Upper lobe of left lung (tissue), 6 donors: ENCODE measurements at regions not wholly inside any gene's neighbourhood (a gene's known extent, or its start where the extent isn't known, plus 50 kb on each side); places are given as distances from the start of the nearest gene placed in this dataset.
A peak's percentile ranks its signal among the peaks of the same experiment; 100 is the strongest.
"Not testable (repeated sequence)": the region's sequence is repeated elsewhere in the genome, so short reads cannot be mapped to it uniquely, and the experiment has no call there.

Source experiments
- ATAC-seq, 2 donors: fragments of 200-7000 bp; cut with Tn5 transposase; one replicate each; pipeline ENCODE4 v1.9.1; 2022; ENCODE audit warnings: mild to moderate bottlenecking in 2 of 2, moderate library complexity in 2 of 2; ENCODE audit not compliant: low FRiP score in 2 of 2
- DNase-seq, 2 donors: peaks; one replicate each; pipeline ENCODE4 v3.0.0-alpha.2; 2019 to 2020
- H3K27ac ChIP-seq, 4 donors: fragments of 200-600 bp; sonication (generic); one replicate each; pipeline ENCODE4 v1.5.1; 2016 to 2019
- H3K27me3 ChIP-seq, 4 donors: fragments of 200-600 bp; sonication (generic); one replicate each; pipeline ENCODE4 v1.5.1; 2017 to 2019
- H3K36me3 ChIP-seq, 4 donors: fragments of 200-600 bp; sonication (generic); one replicate each; pipeline ENCODE4 v1.5.1; 2016 to 2019
- H3K4me1 ChIP-seq, 4 donors: fragments of 200-600 bp; sonication (generic); one replicate each; pipeline ENCODE4 v1.5.1; 2018 to 2019
- H3K4me3 ChIP-seq, 4 donors: fragments of 200-600 bp; sonication (generic); one replicate each; pipeline ENCODE4 v1.5.1; 2017 to 2019; ENCODE audit warnings: mild to moderate bottlenecking in 2 of 4, moderate library complexity in 1 of 4
- H3K9me3 ChIP-seq, 4 donors: fragments of 200-600 bp; sonication (generic); one replicate each; pipeline ENCODE4 v1.5.1; 2018 to 2019
- EP300 ChIP-seq, 4 donors: sonication (generic); formaldehyde crosslinking; IDR thresholded peaks; one replicate each; pipeline ENCODE4 v1.5.1; 2017; ENCODE audit warnings: antibody characterized with exemption in 4 of 4, control low read depth in 2 of 4
- POLR2A ChIP-seq, 4 donors: fragments of 450-650 bp; IDR thresholded peaks; one replicate each; pipeline ENCODE4 v1.5.1; 2016 to 2017; ENCODE audit warnings: antibody characterized with exemption in 4 of 4, mild to moderate bottlenecking in 2 of 4
- POLR2AphosphoS5 ChIP-seq, 2 donors: sonication (generic); formaldehyde crosslinking; IDR thresholded peaks; one replicate each; pipeline ENCODE4 v1.5.1; 2017; ENCODE audit warnings: antibody characterized with exemption in 2 of 2
- WGBS, 2 donors: methylation state at CpG; one replicate each; pipeline ENCODE4 v1.1.5; 2017 to 2018; 5-methylcytosine and 5-hydroxymethylcytosine counted together
- TF ChIP-seq, protein P1 (sequence below), 6 experiments: fragments of 450-650 bp in 4 of 6; fragments of 200-600 bp in 2 of 6; sonication (generic) in 2 of 6; IDR thresholded peaks; one replicate each; pipeline ENCODE4 v1.5.1; 2016 to 2019; ENCODE audit warnings: antibody characterized with exemption in 6 of 6
- donor health status: DM: no; HTN: no; CAD: no; lungs with moderate emphysema.
- donor health status: DM: no; HTN: yes; CAD: no; lungs with severe emphysema.

DNA sequence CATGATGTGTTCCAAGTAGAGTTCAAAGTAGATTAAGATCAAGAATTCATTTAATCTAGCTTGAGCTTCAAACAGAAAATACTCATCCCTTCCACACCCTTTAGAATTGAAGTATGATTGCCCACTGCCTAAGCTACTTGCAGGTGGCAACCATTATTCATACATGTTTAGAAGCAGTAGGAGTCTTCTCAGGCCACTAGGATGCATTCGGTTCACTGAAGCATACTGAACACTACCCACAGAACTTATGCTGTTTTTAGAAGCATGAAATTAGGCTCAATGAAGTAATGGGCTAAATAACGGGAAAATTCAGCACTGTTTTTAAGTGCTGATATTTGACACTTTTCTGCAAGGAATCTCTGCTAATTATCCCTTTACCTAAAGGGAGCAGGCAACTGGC, 263.4 kb downstream of the DEPDC1B start:
- no peaks in the 10 kb centered on the region for H3K36me3 ChIP-seq
- H3K4me1 ChIP-seq, result no peaks in the 10 kb centered on the region
- H3K27me3 ChIP-seq, result no peaks in the 10 kb centered on the region
- 82 to 91% methylated on average over 2 of the region's 2 CpGs for WGBS, 2 donors
- DNase-seq (no peak), ATAC-seq (no peak)
- H3K27ac ChIP-seq, result no peak overlapping the region
- no peaks in the 10 kb centered on the region for H3K9me3 ChIP-seq
- TF ChIP-seq EP300 (IDR thresholded peaks at IDR 0.05), result no peak
- no peak for TF ChIP-seq POLR2AphosphoS5 (IDR thresholded peaks at IDR 0.05)
- TF ChIP-seq, protein P1, sequence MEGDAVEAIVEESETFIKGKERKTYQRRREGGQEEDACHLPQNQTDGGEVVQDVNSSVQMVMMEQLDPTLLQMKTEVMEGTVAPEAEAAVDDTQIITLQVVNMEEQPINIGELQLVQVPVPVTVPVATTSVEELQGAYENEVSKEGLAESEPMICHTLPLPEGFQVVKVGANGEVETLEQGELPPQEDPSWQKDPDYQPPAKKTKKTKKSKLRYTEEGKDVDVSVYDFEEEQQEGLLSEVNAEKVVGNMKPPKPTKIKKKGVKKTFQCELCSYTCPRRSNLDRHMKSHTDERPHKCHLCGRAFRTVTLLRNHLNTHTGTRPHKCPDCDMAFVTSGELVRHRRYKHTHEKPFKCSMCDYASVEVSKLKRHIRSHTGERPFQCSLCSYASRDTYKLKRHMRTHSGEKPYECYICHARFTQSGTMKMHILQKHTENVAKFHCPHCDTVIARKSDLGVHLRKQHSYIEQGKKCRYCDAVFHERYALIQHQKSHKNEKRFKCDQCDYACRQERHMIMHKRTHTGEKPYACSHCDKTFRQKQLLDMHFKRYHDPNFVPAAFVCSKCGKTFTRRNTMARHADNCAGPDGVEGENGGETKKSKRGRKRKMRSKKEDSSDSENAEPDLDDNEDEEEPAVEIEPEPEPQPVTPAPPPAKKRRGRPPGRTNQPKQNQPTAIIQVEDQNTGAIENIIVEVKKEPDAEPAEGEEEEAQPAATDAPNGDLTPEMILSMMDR (IDR thresholded peaks at IDR 0.05), result no peak
- TF ChIP-seq POLR2A (IDR thresholded peaks at IDR 0.05), result no peak
- H3K4me3 ChIP-seq, result no peak overlapping the region

DNA sequence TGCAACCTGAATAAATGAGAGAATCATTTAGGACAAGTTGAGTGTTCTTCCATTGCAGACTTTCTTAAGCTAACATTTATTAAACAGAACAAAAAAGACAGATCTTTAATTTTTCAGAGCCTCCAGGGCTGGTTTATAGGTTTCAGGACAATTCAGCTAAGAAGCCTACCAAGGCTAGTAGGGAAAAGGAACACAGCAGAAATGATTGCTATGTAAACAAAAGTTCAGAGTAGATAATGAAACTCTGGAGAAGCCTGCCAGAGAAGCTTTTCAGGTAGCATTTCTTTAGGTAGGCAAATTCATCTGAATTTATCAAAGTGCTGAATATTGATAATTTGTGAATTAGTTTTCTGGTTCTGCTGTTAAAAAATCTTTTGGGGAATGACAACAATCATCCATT, 264.2 kb downstream of the DEPDC1B start:
- ATAC-seq, result no peak
- no peak for TF ChIP-seq EP300 (IDR thresholded peaks at IDR 0.05)
- TF ChIP-seq, protein P1 (IDR thresholded peaks at IDR 0.05), result no peak
- no peak for TF ChIP-seq POLR2A (IDR thresholded peaks at IDR 0.05)
- TF ChIP-seq POLR2AphosphoS5 (IDR thresholded peaks at IDR 0.05), result no peak
- Histone ChIP-seq H3K27ac (no peak overlapping the region), H3K27me3 (no peaks in the 10 kb centered on the region), H3K36me3 (no peaks in the 10 kb centered on the region), H3K4me1 (no peaks in the 10 kb centered on the region), H3K9me3 (no peaks in the 10 kb centered on the region), H3K4me3 (no peak overlapping the region)
- DNase-seq, result no peak

DNA sequence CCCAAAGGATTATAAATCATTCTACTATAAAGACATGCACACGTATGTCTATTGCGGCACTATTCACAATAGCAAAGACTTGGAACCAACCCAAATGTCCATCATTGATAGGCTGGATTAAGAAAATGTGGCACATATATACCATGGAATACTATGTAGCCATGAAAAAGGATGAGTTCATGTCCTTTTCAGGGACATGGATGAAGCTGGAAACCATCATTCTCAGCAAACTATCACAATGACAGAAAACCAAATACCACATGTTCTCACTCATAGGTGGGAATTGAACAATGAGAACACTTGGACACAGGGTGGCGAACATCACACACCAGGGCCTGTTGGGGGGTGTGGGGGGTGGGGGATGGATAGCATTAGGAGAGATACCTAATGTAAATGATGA, 273.8 kb downstream of the DEPDC1B start:
- not testable (repeated sequence) for H3K36me3 ChIP-seq, H3K4me3 ChIP-seq, H3K27ac ChIP-seq, ATAC-seq, DNase-seq, H3K9me3 ChIP-seq, H3K4me1 ChIP-seq, H3K27me3 ChIP-seq
- WGBS, 2 donors, result 91 to 95% methylated on average over 3 of the region's 3 CpGs

DNA sequence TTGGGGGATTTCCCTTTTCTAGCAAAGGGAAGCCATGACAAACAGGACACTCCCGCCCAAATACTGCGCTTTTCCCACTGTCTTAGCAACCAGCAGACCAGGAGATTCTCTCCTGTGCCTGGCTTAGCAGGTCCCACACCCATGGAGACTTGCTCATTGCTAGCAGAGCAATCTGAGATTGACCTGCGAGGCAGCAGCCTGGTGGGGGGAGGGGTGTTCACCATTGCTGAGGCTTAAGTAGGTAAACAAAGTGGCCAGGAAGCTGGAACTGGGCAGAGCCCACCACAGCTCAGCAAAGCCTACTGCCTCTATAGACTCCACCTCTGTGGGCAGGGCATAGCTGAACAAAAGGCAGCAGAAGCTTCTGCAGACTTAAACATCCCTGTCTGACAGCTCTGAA, 279.2 kb downstream of the DEPDC1B start:
- not testable (repeated sequence) for ATAC-seq, H3K27ac ChIP-seq, H3K4me3 ChIP-seq, H3K9me3 ChIP-seq, DNase-seq, H3K36me3 ChIP-seq, H3K4me1 ChIP-seq, H3K27me3 ChIP-seq
- WGBS, 2 donors, result 88 to 93% methylated on average over 3 of the region's 3 CpGs

DNA sequence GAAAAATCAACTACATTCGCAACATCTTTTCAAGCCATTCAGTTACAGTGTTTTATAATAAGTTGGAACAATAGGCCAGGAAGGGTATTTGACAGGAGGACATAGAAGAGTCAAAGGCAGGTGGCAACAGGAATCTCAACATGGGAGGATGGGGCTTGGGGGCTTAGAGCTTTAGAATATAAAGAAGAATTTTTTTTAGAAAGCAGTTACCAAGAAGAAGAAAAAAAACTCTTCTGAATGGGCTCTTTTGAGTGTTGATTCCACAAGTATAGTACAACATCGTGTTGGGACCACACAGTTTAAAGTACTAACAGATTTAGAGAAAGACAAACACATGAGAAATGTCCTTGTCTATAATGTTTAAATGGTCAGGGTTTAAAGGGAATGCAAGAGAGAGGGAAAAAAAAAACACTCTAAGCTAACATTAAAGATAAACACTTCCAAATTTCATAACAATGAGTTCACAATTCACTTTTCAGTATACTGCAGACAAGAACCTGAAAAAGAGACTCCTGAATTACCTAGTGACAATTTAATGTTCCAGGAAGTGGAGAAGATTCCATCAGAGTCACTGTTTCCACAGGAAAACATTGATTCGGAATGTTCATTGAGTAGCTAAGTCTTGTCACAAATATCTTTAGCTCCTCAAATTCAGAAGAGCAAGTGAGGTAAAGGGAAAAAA, 282.3 kb downstream of the DEPDC1B start:
- TF ChIP-seq EP300 (IDR thresholded peaks at IDR 0.05) (no peak), POLR2AphosphoS5 (IDR thresholded peaks at IDR 0.05) (no peak), POLR2A (IDR thresholded peaks at IDR 0.05) (no peak)
- TF ChIP-seq, protein P1 (IDR thresholded peaks at IDR 0.05), result no peak
- ATAC-seq, result no peak
- no peaks in the 10 kb centered on the region for H3K27me3 ChIP-seq
- no peak for DNase-seq
- H3K9me3 ChIP-seq, result peaks cover 0 to 7% (median 2%) of the 10 kb centered on the region in 4 donors
- H3K4me3 ChIP-seq, result no peak overlapping the region
- no peaks in the 10 kb centered on the region for H3K4me1 ChIP-seq
- H3K27ac ChIP-seq, result no peak overlapping the region
- WGBS, 2 donors, result 59 to 62% methylated on average over 3 of the region's 3 CpGs
- no peaks in the 10 kb centered on the region for H3K36me3 ChIP-seq

DNA sequence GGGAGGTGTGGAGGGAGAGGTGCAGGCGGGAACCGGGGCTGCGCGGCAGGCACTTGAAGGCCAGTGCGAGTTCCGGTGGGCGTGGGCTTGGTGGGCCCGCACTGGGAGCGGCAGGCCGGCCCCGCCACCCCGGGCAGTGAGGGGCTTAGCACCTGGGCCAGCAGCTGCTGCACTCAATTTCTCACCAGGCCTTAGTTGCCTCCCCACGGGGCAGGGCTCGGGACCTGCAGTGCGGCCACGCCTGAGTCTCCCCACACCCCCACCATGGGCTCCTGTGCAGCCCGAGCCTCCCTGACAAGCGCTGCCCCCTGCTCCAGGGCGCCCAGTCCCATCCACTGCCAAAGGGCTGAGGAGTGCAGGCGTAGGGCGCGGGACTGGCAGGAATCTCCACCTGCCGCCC, 284.5 kb downstream of the DEPDC1B start:
- H3K27me3 ChIP-seq, result no peaks in the 10 kb centered on the region
- no peak overlapping the region for H3K27ac ChIP-seq
- no peaks in the 10 kb centered on the region for H3K4me1 ChIP-seq
- 90 to 96% methylated on average over 5 to 13 of the region's 23 CpGs for WGBS, 2 donors
- H3K36me3 ChIP-seq, result no peaks in the 10 kb centered on the region
- ATAC-seq, result no peak
- no peak overlapping the region for H3K4me3 ChIP-seq
- peak in 1 of 2 donors; percentile 77 for DNase-seq
- TF ChIP-seq POLR2AphosphoS5 (IDR thresholded peaks at IDR 0.05), result no peak
- TF ChIP-seq EP300 (IDR thresholded peaks at IDR 0.05), result no peak
- no peak for TF ChIP-seq POLR2A (IDR thresholded peaks at IDR 0.05)
- TF ChIP-seq, protein P1 (IDR thresholded peaks at IDR 0.05), result no peak
- H3K9me3 ChIP-seq, result peaks cover 0 to 7% (median 0%) of the 10 kb centered on the region in 4 donors
